ENCODE measurements at regions not wholly inside any gene's neighbourhood (a gene's known extent, or its start where the extent isn't known, plus 50 kb on each side); places are given as distances from the start of the nearest gene placed in this dataset.
"Not testable (repeated sequence)": the region's sequence is repeated elsewhere in the genome, so short reads cannot be mapped to it uniquely, and the experiment has no call there.

- DNase-seq: no peak
Measured at GRCh38 chr15:35937380-35937779, 391.4 kb upstream of the DPH6 start.

GRCh38 chr15:35944945-35945585 is 399.1 kb upstream of the DPH6 start:
- DNase-seq: no peak

GRCh38 chr15:35953424-35953823 is 407.5 kb upstream of the DPH6 start:
- no peak for DNase-seq

- no peak for DNase-seq
Measured at GRCh38 chr15:35956056-35956455, 410.1 kb upstream of the DPH6 start.

GRCh38 chr15:35958021-35958420 is 412.1 kb upstream of the DPH6 start:
- no peak for DNase-seq

- no peak for DNase-seq
Measured at GRCh38 chr15:35958975-35959374, 413.0 kb upstream of the DPH6 start.

GRCh38 chr15:35963326-35963725 is 417.4 kb upstream of the DPH6 start:
- DNase-seq: no peak

- no peak for DNase-seq
Measured at GRCh38 chr15:35966781-35967180, 420.8 kb upstream of the DPH6 start.

GRCh38 chr15:35967968-35968367 is 422.0 kb upstream of the DPH6 start:
- not testable (repeated sequence) for DNase-seq

- no peak for DNase-seq
Measured at GRCh38 chr15:35973029-35973428, 427.1 kb upstream of the DPH6 start.

- no peak for DNase-seq
Measured at GRCh38 chr15:35974052-35974451, 428.1 kb upstream of the DPH6 start.

- no peak for DNase-seq
Measured at GRCh38 chr15:35975941-35976340, 430.0 kb upstream of the DPH6 start.

- no peak for DNase-seq
Measured at GRCh38 chr15:35979608-35980007, 433.6 kb upstream of the DPH6 start.

- DNase-seq: no peak
Measured at GRCh38 chr15:35980719-35981118, 434.8 kb upstream of the DPH6 start.

- DNase-seq: no peak
Measured at GRCh38 chr15:35986191-35986721, 440.3 kb upstream of the DPH6 start.

GRCh38 chr15:35987056-35987455 is 441.1 kb upstream of the DPH6 start:
- no peak for DNase-seq

- no peak for DNase-seq
Measured at GRCh38 chr15:35991386-35991785, 445.4 kb upstream of the DPH6 start.

- no peak for DNase-seq
Measured at GRCh38 chr15:35992791-35993190, 446.8 kb upstream of the DPH6 start.

- DNase-seq: no peak
Measured at GRCh38 chr15:35993196-35993595, 447.2 kb upstream of the DPH6 start.

GRCh38 chr15:35994876-35995275 is 448.9 kb upstream of the DPH6 start:
- DNase-seq: no peak

- DNase-seq: no peak
Measured at GRCh38 chr15:35998663-35999602, 453.0 kb upstream of the DPH6 start.

- DNase-seq: no peak
Measured at GRCh38 chr15:36004891-36005490, 459.0 kb upstream of the DPH6 start.

- DNase-seq: no peak
Measured at GRCh38 chr15:36005542-36005941, 459.6 kb upstream of the DPH6 start.

- no peak for DNase-seq
Measured at GRCh38 chr15:36007699-36008098, 461.7 kb upstream of the DPH6 start.
